ENCODE measurements at regions not wholly inside any gene's neighbourhood (a gene's known extent, or its start where the extent isn't known, plus 50 kb on each side); places are given as distances from the start of the nearest gene placed in this dataset.

DNA sequence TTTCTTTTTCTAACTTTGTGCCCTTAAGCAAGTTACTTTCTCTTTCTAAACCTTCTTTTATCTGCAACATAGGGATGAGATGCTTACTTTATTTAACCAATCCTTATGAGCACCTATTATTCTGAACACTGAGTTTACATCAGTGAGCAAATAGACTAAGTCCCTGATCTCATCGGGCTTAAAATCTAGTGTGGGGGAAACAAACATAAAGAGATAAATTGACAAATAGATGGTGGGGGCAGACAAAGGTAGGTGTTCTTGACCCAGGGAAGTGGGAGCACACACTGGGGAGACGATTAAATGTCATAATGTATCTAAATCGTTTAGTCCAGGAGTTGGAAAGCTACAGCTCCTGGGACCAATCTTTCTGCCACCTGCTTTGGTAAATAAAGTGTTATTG is 129.6 kb downstream of the TFAP2C start:
- Mint-ChIP-seq H3K4me3 (no peak overlapping the region), H3K4me1 (no peaks in the 10 kb centered on the region), H3K27me3 (ENCODE audit: low read depth, poor library complexity) (peaks cover 22% of the 10 kb centered on the region), H3K27ac (no peak overlapping the region), H3K36me3 (ENCODE audit: low read depth) (no peaks in the 10 kb centered on the region), H3K9me3 (peaks cover 6% of the 10 kb centered on the region)
- TF ChIP-seq, protein P1, sequence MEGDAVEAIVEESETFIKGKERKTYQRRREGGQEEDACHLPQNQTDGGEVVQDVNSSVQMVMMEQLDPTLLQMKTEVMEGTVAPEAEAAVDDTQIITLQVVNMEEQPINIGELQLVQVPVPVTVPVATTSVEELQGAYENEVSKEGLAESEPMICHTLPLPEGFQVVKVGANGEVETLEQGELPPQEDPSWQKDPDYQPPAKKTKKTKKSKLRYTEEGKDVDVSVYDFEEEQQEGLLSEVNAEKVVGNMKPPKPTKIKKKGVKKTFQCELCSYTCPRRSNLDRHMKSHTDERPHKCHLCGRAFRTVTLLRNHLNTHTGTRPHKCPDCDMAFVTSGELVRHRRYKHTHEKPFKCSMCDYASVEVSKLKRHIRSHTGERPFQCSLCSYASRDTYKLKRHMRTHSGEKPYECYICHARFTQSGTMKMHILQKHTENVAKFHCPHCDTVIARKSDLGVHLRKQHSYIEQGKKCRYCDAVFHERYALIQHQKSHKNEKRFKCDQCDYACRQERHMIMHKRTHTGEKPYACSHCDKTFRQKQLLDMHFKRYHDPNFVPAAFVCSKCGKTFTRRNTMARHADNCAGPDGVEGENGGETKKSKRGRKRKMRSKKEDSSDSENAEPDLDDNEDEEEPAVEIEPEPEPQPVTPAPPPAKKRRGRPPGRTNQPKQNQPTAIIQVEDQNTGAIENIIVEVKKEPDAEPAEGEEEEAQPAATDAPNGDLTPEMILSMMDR (IDR thresholded peaks at IDR 0.05): no peak
- DNase-seq: no peak

DNA sequence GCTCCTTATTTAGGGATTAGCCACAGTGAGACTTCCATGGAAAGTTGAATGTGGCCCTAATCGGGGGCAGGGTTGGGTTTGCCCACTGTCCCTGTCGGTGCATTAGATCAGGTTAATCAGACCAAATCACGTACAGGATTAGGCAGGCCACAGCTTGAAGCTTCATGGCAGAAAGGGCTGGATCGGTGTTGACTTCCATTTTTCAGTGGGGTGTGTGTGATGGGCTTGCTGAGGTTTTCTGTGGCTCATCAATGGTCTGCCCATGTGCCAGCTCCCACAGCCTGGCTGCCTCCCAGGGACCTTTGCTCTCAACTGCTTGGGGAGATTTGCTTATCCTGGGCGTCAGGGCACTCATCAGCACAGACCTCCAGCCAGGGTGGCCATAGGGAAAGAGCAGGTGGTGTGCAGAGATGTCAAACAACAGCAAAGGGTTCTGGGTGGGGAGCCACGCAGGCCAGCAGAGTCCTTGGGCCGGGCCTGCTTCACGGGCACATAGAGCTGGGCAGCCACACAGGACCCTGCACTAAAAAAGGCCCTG is 130.7 kb downstream of the TFAP2C start:
- H3K36me3 Mint-ChIP-seq (ENCODE audit: low read depth): no peaks in the 10 kb centered on the region
- no peaks in the 10 kb centered on the region for H3K4me1 Mint-ChIP-seq
- H3K27ac Mint-ChIP-seq: no peak overlapping the region
- no peak for DNase-seq
- TF ChIP-seq, protein P1 (IDR thresholded peaks at IDR 0.05): no peak
- H3K27me3 Mint-ChIP-seq (ENCODE audit: low read depth, poor library complexity): peaks cover 19% of the 10 kb centered on the region
- H3K4me3 Mint-ChIP-seq: no peak overlapping the region
- peaks cover 6% of the 10 kb centered on the region for H3K9me3 Mint-ChIP-seq

DNA sequence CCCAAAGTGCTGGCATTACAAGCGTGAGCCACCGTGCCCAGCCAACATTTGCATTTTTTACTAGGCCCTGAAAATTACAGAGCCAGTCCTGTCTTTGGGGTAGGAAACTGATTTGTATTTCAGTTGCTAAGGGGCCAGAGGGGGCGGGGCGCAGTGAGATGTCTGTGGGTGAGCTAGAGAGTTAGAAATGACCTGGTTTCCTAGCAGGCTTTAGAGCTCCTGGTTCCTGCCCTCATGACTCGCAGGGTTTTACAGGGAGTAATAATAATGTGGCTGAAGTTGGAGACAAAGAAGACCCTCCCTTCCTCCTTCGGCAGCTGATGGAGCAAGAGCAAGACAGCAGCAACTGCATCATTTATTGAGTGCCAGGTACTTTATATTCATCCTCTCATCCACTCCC is 131.5 kb downstream of the TFAP2C start:
- peaks cover 16% of the 10 kb centered on the region for H3K27me3 Mint-ChIP-seq (ENCODE audit: low read depth, poor library complexity)
- TF ChIP-seq, protein P1 (IDR thresholded peaks at IDR 0.05): no peak
- H3K9me3 Mint-ChIP-seq: peaks cover 10% of the 10 kb centered on the region
- H3K4me3 Mint-ChIP-seq: no peak overlapping the region
- no peak for DNase-seq
- peaks cover 8% of the 10 kb centered on the region for H3K4me1 Mint-ChIP-seq
- no peak overlapping the region for H3K27ac Mint-ChIP-seq
- no peaks in the 10 kb centered on the region for H3K36me3 Mint-ChIP-seq (ENCODE audit: low read depth)

DNA sequence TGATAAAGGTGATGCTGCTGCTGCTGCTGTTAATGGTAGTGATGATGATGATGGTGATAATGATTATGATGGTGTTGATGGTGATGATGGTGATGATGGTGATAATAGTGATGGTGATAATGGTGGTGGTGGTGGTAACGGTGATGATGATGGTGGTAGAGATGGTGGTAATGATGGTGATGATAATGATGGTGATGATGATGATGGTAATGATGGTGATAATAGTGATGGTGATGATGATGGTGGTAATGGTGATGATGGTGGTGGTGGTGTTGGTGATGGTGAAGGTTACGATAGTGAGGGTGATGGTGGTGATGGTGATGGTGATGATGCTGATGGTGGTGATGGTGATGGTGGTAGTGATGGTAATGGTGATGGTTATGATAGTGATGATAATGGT is 132.3 kb downstream of the TFAP2C start:
- no peak for DNase-seq
- Mint-ChIP-seq H3K36me3 (ENCODE audit: low read depth) (no peaks in the 10 kb centered on the region), H3K27ac (no peak overlapping the region), H3K4me3 (no peak overlapping the region), H3K27me3 (ENCODE audit: low read depth, poor library complexity) (peaks cover 9% of the 10 kb centered on the region), H3K9me3 (peaks cover 5% of the 10 kb centered on the region), H3K4me1 (peaks cover 11% of the 10 kb centered on the region)
- TF ChIP-seq, protein P1 (IDR thresholded peaks at IDR 0.05): no peak

DNA sequence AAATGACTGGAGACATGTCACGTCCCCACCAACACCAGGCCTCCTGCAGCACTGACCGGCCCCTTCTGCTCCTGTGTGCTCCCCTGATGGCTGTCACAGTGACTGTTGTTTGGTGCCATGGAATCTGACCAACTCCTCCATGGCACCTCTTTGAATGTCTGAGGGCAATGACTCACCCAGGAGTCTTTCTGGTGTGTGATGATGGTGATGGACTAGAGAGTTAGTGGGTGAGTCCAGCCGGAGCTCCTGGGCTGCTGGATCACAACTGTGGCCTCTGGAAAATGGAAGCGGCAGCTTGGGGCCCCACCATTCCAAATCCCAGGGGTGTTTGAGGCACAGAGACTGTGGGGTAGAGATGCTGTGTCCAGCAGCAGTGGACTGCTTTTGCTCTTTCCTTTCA is 133.3 kb downstream of the TFAP2C start:
- Mint-ChIP-seq H3K27me3 (ENCODE audit: low read depth, poor library complexity) (peaks cover 8% of the 10 kb centered on the region), H3K9me3 (peaks cover 5% of the 10 kb centered on the region), H3K36me3 (ENCODE audit: low read depth) (no peaks in the 10 kb centered on the region), H3K27ac (no peak overlapping the region), H3K4me3 (no peak overlapping the region), H3K4me1 (peaks cover 16% of the 10 kb centered on the region)
- TF ChIP-seq, protein P1 (IDR thresholded peaks at IDR 0.05): no peak
- no peak for DNase-seq

DNA sequence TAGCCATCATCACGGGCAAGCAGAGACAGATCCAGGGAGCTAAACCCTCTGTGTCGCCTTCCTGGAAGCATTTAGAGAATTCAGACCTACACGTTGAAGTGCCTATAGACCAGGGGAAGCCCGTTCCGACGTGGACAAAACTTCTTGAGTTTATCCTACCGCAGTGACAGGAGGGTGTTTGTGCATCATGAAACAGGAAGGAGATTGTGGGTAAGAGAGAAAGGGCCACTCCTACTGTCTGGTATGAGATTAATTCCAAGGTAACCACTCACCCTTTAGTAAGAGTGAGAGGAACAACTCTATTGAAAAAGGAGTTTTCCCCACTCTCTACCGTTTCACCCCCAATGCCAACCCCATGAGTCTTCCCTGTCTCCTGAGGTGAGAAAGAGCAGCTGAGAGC is 133.7 kb downstream of the TFAP2C start:
- TF ChIP-seq, protein P1 (IDR thresholded peaks at IDR 0.05): no peak
- DNase-seq: no peak

More for the DNA sequence above, 133.7 kb downstream of the TFAP2C start:
- H3K36me3 Mint-ChIP-seq (ENCODE audit: low read depth): no peaks in the 10 kb centered on the region
- no peak overlapping the region for H3K27ac Mint-ChIP-seq
- no peak overlapping the region for H3K4me3 Mint-ChIP-seq
- H3K27me3 Mint-ChIP-seq (ENCODE audit: low read depth, poor library complexity): peaks cover 5% of the 10 kb centered on the region
- H3K9me3 Mint-ChIP-seq: peaks cover 5% of the 10 kb centered on the region
- peaks cover 16% of the 10 kb centered on the region for H3K4me1 Mint-ChIP-seq

Data from nephron progenitor cell (in vitro differentiated cells).